DND-41 (cell line): ENCODE measurements at regions not wholly inside any gene's neighbourhood (a gene's known extent, or its start where the extent isn't known, plus 50 kb on each side); places are given as distances from the start of the nearest gene placed in this dataset.

Experiments
- ATAC-seq: fragments of 200-7000 bp; cut with Tn5 transposase; 3 replicates; pipeline ENCODE4 v1.9.1; 2021; ENCODE audit warnings: low read depth; ENCODE audit not compliant: insufficient read depth
- DNase-seq: peaks from one replicate; pipeline ENCODE4 v3.0.0-alpha.2; 2020
- H2AFZ ChIP-seq: 2 replicates; pipeline ENCODE4 v1.6.0; 2012; ENCODE audit warnings: low read depth, low read length
- H3K27ac ChIP-seq: 2 replicates; pipeline ENCODE4 v1.5.1; 2012; ENCODE audit warnings: low read length, inconsistent platforms
- H3K27me3 ChIP-seq: fragments of 200-600 bp; sonication (generic); 2 replicates; pipeline ENCODE4 v1.6.0; 2012; ENCODE audit warnings: low read length, mild to moderate bottlenecking, inconsistent platforms; ENCODE audit not compliant: insufficient read depth, poor library complexity
- H3K36me3 ChIP-seq: 2 replicates; pipeline ENCODE4 v1.5.1; 2012; ENCODE audit warnings: low read length, inconsistent platforms; ENCODE audit not compliant: insufficient read depth
- H3K4me1 ChIP-seq: 2 replicates; pipeline ENCODE4 v1.5.1; 2012; ENCODE audit warnings: mild to moderate bottlenecking, low read length; ENCODE audit not compliant: insufficient read depth
- H3K4me2 ChIP-seq: 2 replicates; pipeline ENCODE4 v1.6.0; 2012; ENCODE audit warnings: mild to moderate bottlenecking, moderate library complexity, low read length, inconsistent platforms; ENCODE audit not compliant: insufficient read depth
- H3K4me3 ChIP-seq, 2 experiments: fragments of 200-600 bp in 1 of 2; shearing (Covaris generic) in 1 of 2; 2 replicates each; pipeline ENCODE4 v1.5.1; 2012 to 2016; ENCODE audit warnings: inconsistent platforms in 2 of 2, low read length in 2 of 2, mild to moderate bottlenecking in 2 of 2, low read depth in 1 of 2, moderate library complexity in 1 of 2
- H3K79me2 ChIP-seq: 2 replicates; pipeline ENCODE4 v1.6.0; 2012; ENCODE audit warnings: low read length, inconsistent platforms; ENCODE audit not compliant: insufficient read depth
- H3K9ac ChIP-seq: 2 replicates; pipeline ENCODE4 v1.6.0; 2012; ENCODE audit warnings: low read depth, mild to moderate bottlenecking, inconsistent platforms, low read length, moderate library complexity
- H3K9me3 ChIP-seq: 2 replicates; pipeline ENCODE4 v1.5.1; 2012; ENCODE audit warnings: low read length, moderate library complexity, mild to moderate bottlenecking, inconsistent platforms; ENCODE audit not compliant: insufficient read depth, severe bottlenecking
- H4K20me1 ChIP-seq: 2 replicates; pipeline ENCODE4 v1.6.0; 2012; ENCODE audit warnings: low read length; ENCODE audit not compliant: insufficient read depth
- CTCF ChIP-seq: IDR thresholded peaks from 2 replicates; pipeline ENCODE4 v1.5.1; 2012; ENCODE audit warnings: borderline replicate concordance, low read length, moderate library complexity, mild to moderate bottlenecking; ENCODE audit not compliant: poor library complexity, severe bottlenecking; ENCODE audit errors: extremely low read depth
- EZH2 ChIP-seq: IDR thresholded peaks from 3 replicates; pipeline ENCODE4 v1.6.1; 2012; ENCODE audit warnings: borderline replicate concordance, low read depth, mild to moderate bottlenecking, moderate library complexity, low read length, inconsistent platforms; ENCODE audit not compliant: severe bottlenecking

GRCh38 chr11:86140334-86140990, 71.6 kb upstream of the PICALM start:
- Histone ChIP-seq H4K20me1 (no peaks in the 10 kb centered on the region), H3K27me3 (no peaks in the 10 kb centered on the region), H3K79me2 (no peaks in the 10 kb centered on the region), H2AFZ (no peak overlapping the region), H3K4me1 (no peaks in the 10 kb centered on the region), H3K4me2 (no peak overlapping the region), H3K4me3 (no peak overlapping the region), H3K27ac (no peak overlapping the region), H3K9ac (no peak overlapping the region), H3K9me3 (no peaks in the 10 kb centered on the region), H3K36me3 (no peaks in the 10 kb centered on the region)
- DNase-seq, result no peak
- no peak for TF ChIP-seq CTCF
- ATAC-seq, result no peak

- no peak overlapping the region for H3K4me3 ChIP-seq
- no peaks in the 10 kb centered on the region for H3K79me2 ChIP-seq
- TF ChIP-seq EZH2 (no peak), CTCF (no peak)
- no peaks in the 10 kb centered on the region for H3K36me3 ChIP-seq
- H3K4me1 ChIP-seq, result no peaks in the 10 kb centered on the region
- H2AFZ ChIP-seq, result no peak overlapping the region
- H3K9ac ChIP-seq, result no peak overlapping the region
- H3K27ac ChIP-seq, result no peak overlapping the region
- ATAC-seq (no peak), DNase-seq (no peak)
- no peaks in the 10 kb centered on the region for H4K20me1 ChIP-seq
- no peaks in the 10 kb centered on the region for H3K9me3 ChIP-seq
- no peak overlapping the region for H3K4me2 ChIP-seq
- H3K27me3 ChIP-seq, result no peaks in the 10 kb centered on the region
Observed at GRCh38 chr11:86138958-86139357, 70.1 kb upstream of the PICALM start.

GRCh38 chr11:86136538-86136937, 67.7 kb upstream of the PICALM start:
- no peaks in the 10 kb centered on the region for H3K4me1 ChIP-seq
- H2AFZ ChIP-seq, result no peak overlapping the region
- ATAC-seq (no peak), DNase-seq (no peak)
- H3K27ac ChIP-seq, result no peak overlapping the region
- no peak overlapping the region for H3K9ac ChIP-seq
- TF ChIP-seq CTCF, result no peak
- TF ChIP-seq EZH2, result no peak
- no peaks in the 10 kb centered on the region for H4K20me1 ChIP-seq
- no peaks in the 10 kb centered on the region for H3K9me3 ChIP-seq
- no peak overlapping the region for H3K4me2 ChIP-seq
- H3K79me2 ChIP-seq, result no peaks in the 10 kb centered on the region
- H3K4me3 ChIP-seq, result no peak overlapping the region
- H3K36me3 ChIP-seq, result no peaks in the 10 kb centered on the region
- H3K27me3 ChIP-seq, result no peaks in the 10 kb centered on the region

- Histone ChIP-seq H3K4me2 (no peak overlapping the region), H3K9me3 (no peaks in the 10 kb centered on the region), H3K4me1 (no peaks in the 10 kb centered on the region), H3K4me3 (no peak overlapping the region), H3K9ac (no peak overlapping the region), H4K20me1 (no peaks in the 10 kb centered on the region), H3K79me2 (no peaks in the 10 kb centered on the region), H3K27me3 (no peaks in the 10 kb centered on the region), H3K36me3 (no peaks in the 10 kb centered on the region), H2AFZ (no peak overlapping the region), H3K27ac (no peak overlapping the region)
- no peak for TF ChIP-seq EZH2
- TF ChIP-seq CTCF, result no peak
- DNase-seq, result no peak
- ATAC-seq, result no peak
Observed at GRCh38 chr11:86135319-86135714, 66.4 kb upstream of the PICALM start.
